ENCODE measurements at regions not wholly inside any gene's neighbourhood (a gene's known extent, or its start where the extent isn't known, plus 50 kb on each side); places are given as distances from the start of the nearest gene placed in this dataset.

DNA sequence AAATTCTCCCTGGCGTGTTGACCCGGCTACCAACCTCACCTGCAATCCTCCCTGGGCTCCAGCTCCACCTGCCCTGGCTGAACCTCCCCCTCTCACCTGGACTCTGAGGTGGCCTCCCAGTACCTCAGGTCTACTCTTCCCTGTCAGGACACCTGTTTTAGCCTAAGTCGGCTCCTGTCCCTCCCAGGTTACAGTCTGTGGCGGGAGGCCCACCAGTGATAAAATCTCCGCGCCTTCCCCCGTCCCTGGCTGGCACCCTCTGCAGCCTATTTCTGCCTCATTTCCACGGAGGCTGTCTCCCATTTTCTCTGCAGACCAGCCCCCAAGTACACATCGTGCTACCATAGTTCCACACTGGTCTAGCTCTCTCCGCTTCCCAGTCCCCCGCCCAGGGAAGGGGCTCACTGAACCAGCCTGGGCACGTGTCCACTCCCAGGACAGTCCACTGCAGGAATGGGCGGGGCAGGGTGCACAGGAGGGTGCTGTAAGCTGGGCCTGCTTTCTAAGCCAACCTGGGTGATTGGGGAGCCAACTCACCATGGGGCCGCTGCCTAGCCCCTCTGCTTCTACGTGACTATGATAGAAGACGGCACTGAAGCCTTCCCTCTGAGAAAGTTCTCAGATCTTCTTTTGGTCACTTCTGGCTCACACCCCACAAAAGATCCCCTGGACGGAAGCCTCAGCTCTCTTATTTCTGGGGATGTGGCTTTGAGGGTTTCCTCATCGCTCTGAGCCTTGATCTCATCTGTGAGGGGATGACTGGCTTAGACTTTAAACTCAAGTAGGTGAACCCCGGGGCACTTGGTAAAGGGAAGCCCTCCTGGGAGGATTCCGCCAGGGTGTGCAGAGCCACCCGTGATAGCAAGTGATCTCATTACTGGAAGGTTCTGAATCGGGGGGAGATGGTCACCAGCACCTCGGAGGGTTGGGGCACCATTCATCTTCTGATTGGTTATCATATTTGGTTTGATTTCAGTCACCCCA is 96.6 kb downstream of the NSMCE3 start:
- ChIA-PET POLR2A (no interaction called here), CTCF (no interaction called here)
- TF ChIP-seq, protein P1, sequence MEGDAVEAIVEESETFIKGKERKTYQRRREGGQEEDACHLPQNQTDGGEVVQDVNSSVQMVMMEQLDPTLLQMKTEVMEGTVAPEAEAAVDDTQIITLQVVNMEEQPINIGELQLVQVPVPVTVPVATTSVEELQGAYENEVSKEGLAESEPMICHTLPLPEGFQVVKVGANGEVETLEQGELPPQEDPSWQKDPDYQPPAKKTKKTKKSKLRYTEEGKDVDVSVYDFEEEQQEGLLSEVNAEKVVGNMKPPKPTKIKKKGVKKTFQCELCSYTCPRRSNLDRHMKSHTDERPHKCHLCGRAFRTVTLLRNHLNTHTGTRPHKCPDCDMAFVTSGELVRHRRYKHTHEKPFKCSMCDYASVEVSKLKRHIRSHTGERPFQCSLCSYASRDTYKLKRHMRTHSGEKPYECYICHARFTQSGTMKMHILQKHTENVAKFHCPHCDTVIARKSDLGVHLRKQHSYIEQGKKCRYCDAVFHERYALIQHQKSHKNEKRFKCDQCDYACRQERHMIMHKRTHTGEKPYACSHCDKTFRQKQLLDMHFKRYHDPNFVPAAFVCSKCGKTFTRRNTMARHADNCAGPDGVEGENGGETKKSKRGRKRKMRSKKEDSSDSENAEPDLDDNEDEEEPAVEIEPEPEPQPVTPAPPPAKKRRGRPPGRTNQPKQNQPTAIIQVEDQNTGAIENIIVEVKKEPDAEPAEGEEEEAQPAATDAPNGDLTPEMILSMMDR (IDR thresholded peaks at IDR 0.05; ENCODE audit: insufficient read depth, low read length, missing control alignments): no peak
- no peak for DNase-seq (ENCODE audit: low read depth, low spot score)
- H3K4me3 ChIP-seq (ENCODE audit: low read depth, low read length): no peak overlapping the region

DNA sequence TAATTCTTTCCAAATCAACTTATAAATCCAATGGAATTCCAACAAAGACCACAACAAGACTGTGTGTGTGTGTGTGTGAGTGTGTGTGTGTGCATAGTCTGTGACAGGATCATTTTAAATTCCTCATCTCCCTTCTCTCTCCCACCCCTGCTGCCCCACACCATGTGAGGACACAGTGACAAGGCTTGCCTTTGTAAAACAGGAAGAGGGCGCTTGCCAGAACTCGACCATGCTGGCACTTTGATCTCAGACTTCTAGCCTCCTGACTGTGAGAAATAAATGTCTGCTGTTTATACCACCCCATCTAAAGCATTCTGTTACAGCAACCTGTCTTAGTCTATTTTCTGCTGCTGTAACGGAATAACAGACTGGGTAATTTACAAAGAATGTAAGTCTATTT is 99.1 kb downstream of the NSMCE3 start:
- TF ChIP-seq, protein P1 (IDR thresholded peaks at IDR 0.05; ENCODE audit: insufficient read depth, low read length, missing control alignments): no peak
- CTCF ChIA-PET: no interaction called here

More for the DNA sequence above, 99.1 kb downstream of the NSMCE3 start:
- DNase-seq (ENCODE audit: low read depth, low spot score): no peak
- POLR2A ChIA-PET: no interaction called here
- no peak overlapping the region for H3K4me3 ChIP-seq (ENCODE audit: low read depth, low read length)

All from AG04449 (cell line).